HepG2 (cell line): ENCODE measurements at regions not wholly inside any gene's neighbourhood (a gene's known extent, or its start where the extent isn't known, plus 50 kb on each side); places are given as distances from the start of the nearest gene placed in this dataset.
A peak's percentile ranks its signal among the peaks of the same experiment; 100 is the strongest.

Experiments
- ATAC-seq: fragments of 200-7000 bp; cut with Tn5 transposase; 3 replicates; pipeline ENCODE4 v1.9.1; 2020; ENCODE audit warnings: mild to moderate bottlenecking, moderate library complexity
- BruUV-seq: library from RNA; stranded (reverse); fragments of 400-500 nt; replicated peaks from 2 replicates; lab custom pipeline; 2021; lab: Mats Ljungman, UMichigan
- CTCF ChIA-PET: fragments of 300-600 bp; formaldehyde crosslinking; extraction: SDS; loops from one replicate; lab custom pipeline; 2021; ENCODE audit warnings: low total read pairs, inconsistent platforms, low intra/inter-chr PET ratio; lab: Yijun Ruan, JAX
- POLR2A ChIA-PET: fragments of 350-600 bp; sonication (Branson Sonifier 250); formaldehyde crosslinking; loops from one replicate; lab custom pipeline; 2020; ENCODE audit warnings: antibody characterized with exemption, inconsistent platforms; lab: Yijun Ruan, JAX
- DNase-seq: peaks from one replicate; pipeline ENCODE4 v3.0.0-alpha.2; 2015; ENCODE audit warnings: low spot score
- FAIRE-seq: peaks from 3 replicates; lab custom pipeline; 2011; peaks lifted over from hg19 to GRCh38; lab: Jason Lieb, UNC
- H2AFZ ChIP-seq: one replicate; pipeline ENCODE4 v1.6.1; 2011; ENCODE audit warnings: low read length, inconsistent platforms
- H3K27ac ChIP-seq: fragments of 300-600 bp; 3 replicates; pipeline ENCODE4 v1.8.0; 2011; ENCODE audit warnings: mixed run types, mild to moderate bottlenecking, mixed read lengths, low read length, inconsistent platforms; ENCODE audit not compliant: insufficient read depth; ENCODE audit errors: extremely low read length
- H3K27me3 ChIP-seq, 2 experiments: fragments of 200-600 bp in 1 of 2; 2 replicates in 1 of 2; 3 replicates in 1 of 2; pipeline versions ENCODE4 v1.6.0 to v1.8.0; 2011; ENCODE audit warnings: low read length in 2 of 2, mild to moderate bottlenecking in 2 of 2, moderate library complexity in 2 of 2, inconsistent platforms in 1 of 2; ENCODE audit not compliant: insufficient read depth in 2 of 2, control insufficient read depth in 1 of 2
- H3K36me3 ChIP-seq, 2 experiments: fragments of 200-600 bp in 1 of 2; replicated peaks in 1 of 2; 2 replicates in 1 of 2; 3 replicates in 1 of 2; pipeline versions ENCODE4 v1.5.1 to v1.8.0; 2011; ENCODE audit warnings: low read length in 2 of 2, inconsistent platforms in 1 of 2; ENCODE audit not compliant: insufficient read depth in 2 of 2, control insufficient read depth in 1 of 2
- H3K4me1 ChIP-seq: 2 replicates; pipeline ENCODE4 v1.5.1; 2012; ENCODE audit warnings: low read length, inconsistent platforms; ENCODE audit not compliant: insufficient read depth
- H3K4me2 ChIP-seq: 2 replicates; pipeline ENCODE4 v1.6.0; 2011; ENCODE audit warnings: low read depth, low read length, inconsistent platforms
- H3K4me3 ChIP-seq, 3 experiments: fragments of 200-600 bp in 1 of 3; sonication (generic), shearing (Covaris generic) in 1 of 3; replicated peaks in 1 of 3; 2 replicates each; pipeline ENCODE4 v1.5.1; 2011 to 2016; ENCODE audit warnings: low read length in 3 of 3, inconsistent platforms in 2 of 3, low read depth in 2 of 3, mild to moderate bottlenecking in 2 of 3, control low read depth in 1 of 3, mixed read lengths in 1 of 3; ENCODE audit not compliant: insufficient read depth in 1 of 3
- H3K79me2 ChIP-seq: one replicate; pipeline ENCODE4 v1.6.1; 2011; ENCODE audit warnings: low read length, inconsistent platforms; ENCODE audit not compliant: insufficient read depth
- H3K9ac ChIP-seq: 2 replicates; pipeline ENCODE4 v1.6.0; 2011; ENCODE audit warnings: mild to moderate bottlenecking, low read depth, low read length, inconsistent platforms; ENCODE audit not compliant: insufficient read depth
- H3K9me3 ChIP-seq: 2 replicates; pipeline ENCODE4 v1.5.1; 2012; ENCODE audit warnings: mild to moderate bottlenecking, low read length
- H4K20me1 ChIP-seq: 2 replicates; pipeline ENCODE4 v1.6.0; 2011; ENCODE audit warnings: inconsistent platforms, mild to moderate bottlenecking, low read length, moderate library complexity; ENCODE audit not compliant: insufficient read depth
- JUNB ChIP-seq: sonication (generic); formaldehyde crosslinking; IDR thresholded peaks from 2 replicates; pipeline ENCODE4 v1.8.0; 2022; ENCODE audit warnings: missing genetic modification reagents, mild to moderate bottlenecking, borderline replicate concordance
- PCBP1 ChIP-seq: fragments of 200-400 bp; formaldehyde crosslinking; IDR thresholded peaks from 2 replicates; pipeline ENCODE4 v1.6.1; 2017; ENCODE audit warnings: mild to moderate bottlenecking, low read depth, low read length, borderline replicate concordance
- PLRG1 ChIP-seq: fragments of 450-650 bp; conservative IDR thresholded peaks from 2 replicates; pipeline ENCODE4 v1.6.1; 2016
- THAP7 ChIP-seq: sonication (generic); formaldehyde crosslinking; IDR thresholded peaks from 2 replicates; pipeline ENCODE4 v1.8.1; 2023; ENCODE audit warnings: mild to moderate bottlenecking, missing genetic modification reagents
- ZFP1 ChIP-seq: IDR thresholded peaks from 2 replicates; pipeline ENCODE4 v1.6.1; 2016
- ZNF24 ChIP-seq: fragments of 450-650 bp; IDR thresholded peaks from 2 replicates; pipeline ENCODE4 v1.6.1; 2017; ENCODE audit warnings: antibody characterized with exemption, mild to moderate bottlenecking
- ZNF841 ChIP-seq: sonication (generic); formaldehyde crosslinking; IDR thresholded peaks from 2 replicates; pipeline ENCODE4 v1.8.1; 2023; ENCODE audit warnings: missing genetic modification reagents, borderline replicate concordance
- WGBS: methylation state at CpG from one replicate; pipeline ENCODE4 v1.1.6; 2017; ENCODE audit warnings: low lambda C conversion rate; 5-methylcytosine and 5-hydroxymethylcytosine counted together
- in situ Hi-C: cut with HindIII; loops from 2 replicates; pipeline ENCODE4 v1.10.0; 2017; ENCODE audit warnings: low pct_unique_long_range_greater_than_20kb; ENCODE audit not compliant: extremely low pct_ligation_motif_present
- intact Hi-C: fragments of 100-400 bp; cut with micrococcal nuclease; formaldehyde crosslinking; loops from one replicate; pipeline ENCODE4 v1.10.0; 2022; ENCODE audit not compliant: unreplicated experiment

GRCh38 chr9:136603901-136604814 is 58.3 kb upstream of the NOTCH1 start:
- peaks cover 14% of the 10 kb centered on the region for H4K20me1 ChIP-seq
- WGBS = 28% methylated on average over 8 of the region's 33 CpGs

GRCh38 chr9:136603216-136603615 is 57.4 kb upstream of the NOTCH1 start:
- ChIA-PET CTCF (no interaction called here), POLR2A (no interaction called here)
- in situ Hi-C loops (no loop called here), intact Hi-C loops (no loop called here)
- no TSS peak for BruUV-seq
- H3K27ac ChIP-seq = no peak overlapping the region
- H2AFZ ChIP-seq = no peak overlapping the region
- H3K79me2 ChIP-seq = no peaks in the 10 kb centered on the region
- 0% methylated on average over 1 of the region's 12 CpGs for WGBS
- ATAC-seq (no peak), DNase-seq (no peak), FAIRE-seq (no peak)
- TF ChIP-seq ZNF841 (CRISPR knock-in tag) = no peak
- no peak for TF ChIP-seq ZNF24
- no peak for TF ChIP-seq PLRG1
- no peak for TF ChIP-seq JUNB (CRISPR knock-in tag)
- TF ChIP-seq ZFP1 (CRISPR knock-in tag) = no peak
- no peak overlapping the region for H3K4me3 ChIP-seq
- no peaks in the 10 kb centered on the region for H3K9me3 ChIP-seq
- H3K27me3 ChIP-seq = peaks cover 28 to 86% of the 10 kb centered on the region in 2 experiments
- peaks cover 14% of the 10 kb centered on the region for H4K20me1 ChIP-seq
- H3K4me1 ChIP-seq = peaks cover 32% of the 10 kb centered on the region
- no peaks in the 10 kb centered on the region for H3K36me3 ChIP-seq
- no peak overlapping the region for H3K9ac ChIP-seq
- H3K4me2 ChIP-seq = no peak overlapping the region

More at GRCh38 chr9:136603901-136604814, 58.3 kb upstream of the NOTCH1 start:
- ATAC-seq (no peak), DNase-seq (no peak), FAIRE-seq (no peak)
- Histone ChIP-seq H3K27me3 (peaks cover 28 to 89% of the 10 kb centered on the region in 2 experiments), H3K4me2 (no peak overlapping the region), H2AFZ (no peak overlapping the region), H3K79me2 (no peaks in the 10 kb centered on the region), H3K9me3 (no peaks in the 10 kb centered on the region), H3K36me3 (no peaks in the 10 kb centered on the region), H3K4me3 (no peak overlapping the region), H3K4me1 (peaks cover 30% of the 10 kb centered on the region), H3K27ac (no peak overlapping the region), H3K9ac (no peak overlapping the region)
- peak; percentile 41; the same call in 1 of the 2 replicates for TF ChIP-seq PCBP1
- TF ChIP-seq THAP7 (CRISPR knock-in tag) = no peak
- intact Hi-C loops (no loop called here), in situ Hi-C loops (no loop called here)
- BruUV-seq = no TSS peak
- ChIA-PET CTCF (no interaction called here), POLR2A (no interaction called here)
